Duodenal mucosa (tissue), 2 donors: ENCODE measurements at regions not wholly inside any gene's neighbourhood (a gene's known extent, or its start where the extent isn't known, plus 50 kb on each side); places are given as distances from the start of the nearest gene placed in this dataset.

Experiments used
- H3K27ac ChIP-seq: one replicate; pipeline ENCODE4 v1.7.0; 2013; ENCODE audit warnings: low read depth, low read length
- H3K27me3 ChIP-seq, 2 donors: one replicate each; pipeline ENCODE4 v1.7.0; 2013; ENCODE audit warnings: low read length in 2 of 2, control low read depth in 1 of 2; ENCODE audit not compliant: insufficient read depth in 2 of 2, control insufficient read depth in 1 of 2
- H3K36me3 ChIP-seq, 2 donors: one replicate each; pipeline ENCODE4 v1.7.0; 2013; ENCODE audit warnings: low read length in 2 of 2, control low read depth in 1 of 2; ENCODE audit not compliant: insufficient read depth in 2 of 2, control insufficient read depth in 1 of 2
- H3K4me1 ChIP-seq, 2 donors: one replicate each; pipeline ENCODE4 v1.7.0; 2013; ENCODE audit warnings: low read length in 2 of 2, control low read depth in 1 of 2; ENCODE audit not compliant: insufficient read depth in 2 of 2, control insufficient read depth in 1 of 2
- H3K4me3 ChIP-seq, 2 donors: one replicate each; pipeline ENCODE4 v1.7.0; 2013; ENCODE audit warnings: low read length in 2 of 2, low read depth in 1 of 2
- H3K9ac ChIP-seq, 2 donors: one replicate each; pipeline ENCODE4 v1.7.0; 2013; ENCODE audit warnings: low read length in 2 of 2, low read depth in 1 of 2
- H3K9me3 ChIP-seq, 2 donors: one replicate each; pipeline ENCODE4 v1.7.0; 2013; ENCODE audit warnings: low read length in 2 of 2, control low read depth in 1 of 2; ENCODE audit not compliant: control insufficient read depth in 1 of 2

DNA sequence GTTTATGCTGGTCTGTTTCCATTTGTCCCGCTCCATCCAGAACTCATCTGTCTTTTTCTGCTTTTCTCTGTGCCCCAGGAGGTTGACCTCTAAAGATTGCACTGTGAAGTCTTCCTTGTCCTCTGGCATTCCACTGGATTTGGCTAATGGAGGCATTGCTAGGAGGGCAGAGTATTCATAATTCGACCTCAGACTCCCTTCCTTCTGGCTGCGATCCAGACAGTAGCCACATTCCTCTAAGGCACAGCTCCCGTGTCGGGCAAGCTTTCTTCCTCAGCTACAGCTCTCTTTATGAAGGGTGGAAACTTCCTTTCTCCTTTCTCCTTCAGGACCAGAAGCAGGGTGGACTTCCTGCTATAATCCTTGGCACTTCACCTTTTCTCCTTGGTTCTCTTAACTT, 175.9 kb downstream of the BAMBI start:
- Histone ChIP-seq H3K9me3 (no peaks in the 10 kb centered on the region), H3K27me3 (no peaks in the 10 kb centered on the region), H3K9ac (no peak overlapping the region), H3K36me3 (no peaks in the 10 kb centered on the region), H3K4me3 (no peak overlapping the region), H3K27ac (no peak overlapping the region), H3K4me1 (no peaks in the 10 kb centered on the region)

DNA sequence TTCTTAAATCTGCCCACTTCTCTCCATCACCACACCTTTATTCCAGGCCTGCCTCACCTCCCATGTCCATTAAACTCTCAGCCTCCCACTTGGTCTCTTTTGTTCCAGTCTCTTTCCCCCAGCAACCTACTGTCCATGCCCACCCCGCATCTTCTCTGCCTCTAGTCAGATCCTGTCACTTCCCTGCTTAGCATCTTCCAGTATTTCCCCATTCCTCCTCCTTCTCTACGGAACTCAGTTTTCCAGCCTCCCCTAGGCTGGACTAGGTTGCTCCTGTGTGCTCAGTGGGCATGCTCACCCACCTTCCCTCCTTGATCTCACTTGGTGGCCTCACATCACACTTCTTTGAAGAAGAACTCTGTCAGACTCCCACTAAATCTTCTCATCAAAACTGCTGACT, 179.8 kb downstream of the BAMBI start:
- Histone ChIP-seq H3K9me3 (no peaks in the 10 kb centered on the region), H3K27ac (no peak overlapping the region), H3K4me3 (no peak overlapping the region), H3K27me3 (no peaks in the 10 kb centered on the region), H3K4me1 (no peaks in the 10 kb centered on the region), H3K9ac (no peak overlapping the region), H3K36me3 (no peaks in the 10 kb centered on the region)

DNA sequence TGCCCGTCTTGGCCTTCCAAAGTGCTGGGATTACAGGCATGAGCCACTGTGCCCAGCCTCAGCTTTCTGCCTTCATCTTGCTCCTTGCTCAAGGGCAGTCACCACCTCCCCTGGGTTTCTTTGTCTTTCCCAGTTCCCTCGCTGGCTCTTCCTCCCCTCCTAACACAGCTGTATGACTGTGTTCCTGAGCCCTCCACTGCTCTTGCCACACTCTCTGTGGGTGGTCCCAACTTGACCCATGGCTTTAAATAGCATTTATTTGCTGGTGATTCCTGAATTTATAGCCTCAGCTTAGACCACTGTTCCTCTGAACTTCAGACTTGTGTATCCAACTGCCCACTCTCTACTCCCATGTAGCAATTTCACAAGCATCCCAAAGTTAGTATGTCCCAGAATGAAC, 181.3 kb downstream of the BAMBI start:
- Histone ChIP-seq H3K27ac (no peak overlapping the region), H3K4me1 (no peaks in the 10 kb centered on the region), H3K9me3 (no peaks in the 10 kb centered on the region), H3K27me3 (no peaks in the 10 kb centered on the region), H3K36me3 (no peaks in the 10 kb centered on the region), H3K4me3 (no peak overlapping the region), H3K9ac (no peak overlapping the region)

DNA sequence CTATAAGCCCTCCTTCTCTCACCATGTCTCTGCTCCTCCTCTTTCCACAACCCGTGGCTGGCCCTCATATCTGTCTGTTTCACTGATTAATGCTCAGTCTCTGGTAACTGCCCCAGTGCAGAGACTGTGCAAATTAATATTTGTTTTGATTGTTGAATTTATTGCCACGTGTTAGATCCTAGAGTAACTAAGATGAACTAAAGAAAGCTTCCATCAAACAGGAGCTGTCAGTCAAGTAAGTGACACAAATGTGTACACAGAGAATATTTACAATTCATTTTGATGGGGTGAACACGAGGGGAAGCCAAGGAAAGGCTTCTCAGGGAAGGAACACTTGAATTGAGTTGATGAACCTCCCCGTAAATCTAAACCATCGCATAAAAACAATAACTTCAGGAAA, 182.5 kb downstream of the BAMBI start:
- Histone ChIP-seq H3K9me3 (no peaks in the 10 kb centered on the region), H3K27me3 (no peaks in the 10 kb centered on the region), H3K36me3 (no peaks in the 10 kb centered on the region), H3K4me3 (no peak overlapping the region), H3K27ac (no peak overlapping the region), H3K9ac (no peak overlapping the region), H3K4me1 (no peaks in the 10 kb centered on the region)

DNA sequence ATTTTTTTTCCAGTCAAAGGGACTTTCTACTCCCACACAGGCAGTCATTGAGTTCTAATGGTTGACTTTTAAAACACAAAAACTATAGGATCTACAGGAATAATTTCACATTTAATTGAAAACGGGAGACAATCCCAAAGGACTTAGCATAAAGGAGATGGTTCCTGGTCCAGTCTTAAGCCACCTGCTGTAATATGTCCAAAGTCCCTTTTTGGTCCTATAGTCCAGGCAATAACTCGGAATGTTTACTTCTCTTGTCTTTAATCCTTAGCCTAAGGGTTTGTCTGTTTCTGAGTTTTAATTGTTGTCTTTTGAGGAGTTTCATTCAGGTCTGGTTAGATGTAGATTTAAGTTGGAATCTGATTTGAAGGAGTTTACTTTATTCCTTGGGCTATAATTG, 184.9 kb downstream of the BAMBI start:
- Histone ChIP-seq H3K27ac (no peak overlapping the region), H3K4me1 (no peaks in the 10 kb centered on the region), H3K9ac (no peak overlapping the region), H3K36me3 (no peaks in the 10 kb centered on the region), H3K27me3 (no peaks in the 10 kb centered on the region), H3K9me3 (no peaks in the 10 kb centered on the region), H3K4me3 (no peak overlapping the region)

DNA sequence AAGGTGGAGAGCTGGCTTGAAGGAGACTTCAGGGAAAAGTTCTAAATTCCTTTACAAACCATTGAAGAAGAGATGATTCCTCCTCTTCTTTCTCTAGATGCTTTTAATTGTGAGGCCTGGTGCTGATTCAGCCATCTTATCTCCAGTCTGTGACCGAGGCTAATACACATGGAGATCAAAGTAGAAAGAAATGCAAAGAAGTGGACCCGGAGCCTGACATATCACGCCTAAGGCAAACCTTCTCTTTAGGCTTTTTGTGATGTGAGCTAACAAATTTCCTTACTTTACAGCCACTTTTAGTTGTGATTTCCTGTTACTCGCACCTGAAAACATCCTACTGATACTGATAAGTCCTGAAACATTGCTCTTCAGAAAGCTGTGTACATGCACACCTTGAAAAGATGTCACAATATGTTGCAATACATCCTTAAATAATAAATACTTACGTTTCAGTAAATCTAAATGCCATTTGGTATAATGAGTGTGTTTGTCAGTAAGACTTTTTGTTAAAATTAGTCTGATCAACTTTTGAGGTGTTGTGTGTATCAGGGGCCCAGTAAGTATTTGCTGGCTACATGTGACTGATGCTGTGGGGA, 192.4 kb downstream of the BAMBI start:
- peaks cover 0 to 5% of the 10 kb centered on the region in 2 donors for H3K4me1 ChIP-seq
- H3K27me3 ChIP-seq: no peaks in the 10 kb centered on the region
- no peak overlapping the region for H3K27ac ChIP-seq
- no peaks in the 10 kb centered on the region for H3K36me3 ChIP-seq
- no peaks in the 10 kb centered on the region for H3K9me3 ChIP-seq
- H3K9ac ChIP-seq: no peak overlapping the region
- H3K4me3 ChIP-seq: no peak overlapping the region

DNA sequence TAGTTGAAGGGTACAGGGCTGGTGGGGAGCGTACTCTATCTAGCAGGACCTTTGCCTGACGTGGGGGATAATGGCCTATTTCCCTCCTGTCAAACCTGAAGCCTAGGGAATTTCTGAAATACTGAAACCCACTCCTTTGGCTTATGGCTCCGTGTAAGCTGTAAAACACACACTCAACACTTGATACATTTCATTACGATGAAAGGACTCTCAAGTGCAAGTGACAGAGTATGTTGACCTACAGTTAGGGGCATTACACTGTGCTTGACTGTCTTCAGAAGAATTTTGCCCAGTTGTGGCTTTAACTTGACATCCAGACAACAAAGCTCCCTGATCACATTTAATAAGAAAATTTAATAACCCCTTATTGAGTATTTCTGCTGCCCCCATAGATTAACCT, 194.3 kb downstream of the BAMBI start:
- peaks cover 0 to 5% of the 10 kb centered on the region in 2 donors for H3K4me1 ChIP-seq
- no peaks in the 10 kb centered on the region for H3K27me3 ChIP-seq
- no peak overlapping the region for H3K4me3 ChIP-seq
- H3K36me3 ChIP-seq: no peaks in the 10 kb centered on the region
- no peak overlapping the region for H3K9ac ChIP-seq
- no peak overlapping the region for H3K27ac ChIP-seq
- H3K9me3 ChIP-seq: no peaks in the 10 kb centered on the region

DNA sequence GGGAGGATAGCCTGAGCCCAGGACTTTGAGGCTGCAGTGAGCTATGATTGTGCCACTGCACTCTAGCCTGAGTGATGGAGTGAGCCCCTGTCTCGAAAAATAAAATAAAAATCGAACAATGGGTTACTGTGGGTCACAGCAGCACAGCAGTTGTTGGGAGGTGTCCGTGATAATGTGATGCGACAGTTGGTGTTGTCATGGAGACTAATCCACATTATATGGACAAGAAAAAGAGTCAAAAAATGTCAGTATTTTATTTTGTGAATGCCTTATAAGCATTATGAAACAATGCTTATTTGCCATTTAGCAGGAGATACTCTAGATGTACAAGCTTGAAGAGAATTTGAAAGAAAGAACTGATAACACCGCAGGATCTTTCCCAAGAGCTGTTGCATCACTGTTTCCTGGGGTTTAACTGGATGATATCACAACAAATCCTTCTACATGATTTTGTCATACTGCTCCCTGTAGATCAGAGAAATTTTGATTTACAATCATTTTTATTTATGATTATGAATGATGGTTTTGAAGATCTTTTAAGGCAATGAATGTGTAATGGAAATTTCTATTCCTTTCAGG, 195.4 kb downstream of the BAMBI start:
- Histone ChIP-seq H3K9ac (no peak overlapping the region), H3K9me3 (no peaks in the 10 kb centered on the region), H3K4me1 (peaks cover 0 to 5% of the 10 kb centered on the region in 2 donors), H3K36me3 (no peaks in the 10 kb centered on the region), H3K27ac (no peak overlapping the region), H3K27me3 (no peaks in the 10 kb centered on the region), H3K4me3 (no peak overlapping the region)

DNA sequence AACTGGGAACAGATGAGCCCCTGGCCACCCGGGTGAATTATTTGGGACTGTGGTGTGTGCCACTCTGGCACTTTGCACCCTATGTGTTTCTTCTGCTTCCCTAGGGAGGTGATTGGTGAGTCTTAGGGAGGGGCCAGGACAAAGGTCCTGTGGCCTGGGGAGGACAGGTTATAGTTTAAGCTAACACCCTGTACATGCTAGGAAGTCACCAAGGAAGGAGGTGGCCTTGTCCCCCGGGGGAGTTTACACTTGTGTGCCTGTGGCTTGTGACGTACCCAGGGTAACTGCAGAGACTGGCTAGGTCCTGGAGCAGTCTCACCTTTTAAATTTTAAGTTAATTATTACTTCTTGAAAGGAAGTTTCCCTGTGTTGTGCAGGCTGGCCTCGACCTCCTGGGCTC, 196.2 kb downstream of the BAMBI start:
- Histone ChIP-seq H3K36me3 (no peaks in the 10 kb centered on the region), H3K27ac (no peak overlapping the region), H3K27me3 (no peaks in the 10 kb centered on the region), H3K9ac (no peak overlapping the region), H3K9me3 (no peaks in the 10 kb centered on the region), H3K4me3 (no peak overlapping the region), H3K4me1 (peaks cover 0 to 5% of the 10 kb centered on the region in 2 donors)

DNA sequence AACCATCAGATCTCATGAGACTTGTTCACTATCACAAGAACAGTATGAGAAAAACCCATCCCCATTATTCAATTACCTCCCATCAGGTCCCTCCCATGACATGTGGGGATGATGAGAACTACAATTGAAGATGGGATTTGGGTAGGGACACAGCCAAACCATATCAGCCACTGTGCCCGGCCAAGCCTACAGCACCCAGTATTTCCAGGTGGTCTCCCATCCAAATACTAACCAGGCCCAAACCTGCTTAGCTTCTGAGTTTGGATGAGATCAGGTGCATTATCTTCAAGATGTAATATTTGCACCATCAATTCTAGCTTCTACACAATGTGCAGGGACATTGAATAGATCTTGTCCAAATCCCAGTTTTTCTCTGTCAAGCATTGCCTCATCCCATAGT, 196.9 kb downstream of the BAMBI start:
- Histone ChIP-seq H3K36me3 (no peaks in the 10 kb centered on the region), H3K27ac (no peak overlapping the region), H3K4me1 (peaks cover 0 to 5% of the 10 kb centered on the region in 2 donors), H3K27me3 (no peaks in the 10 kb centered on the region), H3K4me3 (no peak overlapping the region), H3K9ac (no peak overlapping the region), H3K9me3 (no peaks in the 10 kb centered on the region)
